ENCODE measurements at regions not wholly inside any gene's neighbourhood (a gene's known extent, or its start where the extent isn't known, plus 50 kb on each side); places are given as distances from the start of the nearest gene placed in this dataset.

DNA sequence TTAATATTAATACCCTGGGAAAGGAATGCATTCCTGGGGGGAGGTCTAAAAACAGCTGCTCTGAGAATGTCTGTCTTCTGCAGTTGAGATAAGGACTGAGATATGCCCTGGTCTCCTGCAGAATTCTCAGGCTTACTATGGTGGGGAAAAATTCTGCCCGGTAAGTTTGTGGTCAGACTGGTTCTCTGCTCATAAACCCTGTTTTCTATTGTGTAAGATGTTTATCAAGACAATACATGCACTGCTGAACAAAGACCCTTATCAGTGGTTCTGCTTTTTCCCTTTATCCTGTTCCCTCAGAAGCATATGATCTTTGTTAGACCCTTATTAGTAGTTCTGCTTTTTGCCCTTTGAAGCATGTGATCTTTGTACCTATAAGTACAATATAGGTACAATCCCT is 494.6 kb downstream of the CNTN6 start:
- Histone ChIP-seq H3K27me3 (no peaks in the 10 kb centered on the region), H3K27ac (no peak overlapping the region), H3K4me1 (no peaks in the 10 kb centered on the region), H3K36me3 (no peaks in the 10 kb centered on the region), H3K4me3 (no peak overlapping the region), H3K9me3 (no peaks in the 10 kb centered on the region)
- no peak for DNase-seq
- intact Hi-C loops (cut with DNase I): no loop called here
- TF ChIP-seq, protein P1, sequence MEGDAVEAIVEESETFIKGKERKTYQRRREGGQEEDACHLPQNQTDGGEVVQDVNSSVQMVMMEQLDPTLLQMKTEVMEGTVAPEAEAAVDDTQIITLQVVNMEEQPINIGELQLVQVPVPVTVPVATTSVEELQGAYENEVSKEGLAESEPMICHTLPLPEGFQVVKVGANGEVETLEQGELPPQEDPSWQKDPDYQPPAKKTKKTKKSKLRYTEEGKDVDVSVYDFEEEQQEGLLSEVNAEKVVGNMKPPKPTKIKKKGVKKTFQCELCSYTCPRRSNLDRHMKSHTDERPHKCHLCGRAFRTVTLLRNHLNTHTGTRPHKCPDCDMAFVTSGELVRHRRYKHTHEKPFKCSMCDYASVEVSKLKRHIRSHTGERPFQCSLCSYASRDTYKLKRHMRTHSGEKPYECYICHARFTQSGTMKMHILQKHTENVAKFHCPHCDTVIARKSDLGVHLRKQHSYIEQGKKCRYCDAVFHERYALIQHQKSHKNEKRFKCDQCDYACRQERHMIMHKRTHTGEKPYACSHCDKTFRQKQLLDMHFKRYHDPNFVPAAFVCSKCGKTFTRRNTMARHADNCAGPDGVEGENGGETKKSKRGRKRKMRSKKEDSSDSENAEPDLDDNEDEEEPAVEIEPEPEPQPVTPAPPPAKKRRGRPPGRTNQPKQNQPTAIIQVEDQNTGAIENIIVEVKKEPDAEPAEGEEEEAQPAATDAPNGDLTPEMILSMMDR (IDR thresholded peaks at IDR 0.05): no peak
- no peak for ATAC-seq
- WGBS, 2 donors: 15 to 30% methylated on average over 1 of the region's 1 CpG
- no peak for FAIRE-seq

GRCh38 chr3:1591327-1592028 is 498.7 kb downstream of the CNTN6 start:
- no peaks in the 10 kb centered on the region for H3K36me3 ChIP-seq
- 39 to 56% methylated on average over 4 of the region's 4 CpGs for WGBS, 2 donors
- no peaks in the 10 kb centered on the region for H3K4me1 ChIP-seq
- no peak for ATAC-seq
- no peak for FAIRE-seq
- DNase-seq: no peak
- TF ChIP-seq, protein P1 (IDR thresholded peaks at IDR 0.05): no peak
- no peaks in the 10 kb centered on the region for H3K27me3 ChIP-seq
- H3K9me3 ChIP-seq: no peaks in the 10 kb centered on the region
- intact Hi-C loops (cut with DNase I): no loop called here
- no peak overlapping the region for H3K27ac ChIP-seq
- no peak overlapping the region for H3K4me3 ChIP-seq

DNA sequence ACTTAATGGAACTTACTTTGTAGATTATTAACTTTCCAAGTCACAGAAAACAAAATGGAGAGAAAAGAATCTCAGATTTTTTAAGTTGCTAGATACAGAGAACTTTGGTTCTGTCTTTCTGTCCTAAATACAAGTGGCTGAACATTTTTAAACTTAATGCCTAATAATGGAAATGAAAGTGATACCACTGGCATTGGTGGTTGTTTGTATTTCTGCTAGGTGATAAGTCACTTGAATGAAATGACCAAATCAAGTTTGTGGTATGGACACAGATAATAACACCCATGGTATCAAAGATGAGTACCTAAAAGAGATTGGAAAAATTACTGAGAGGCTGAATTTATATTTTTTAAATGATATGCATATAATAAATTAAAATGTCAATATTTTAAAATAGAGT is 502.1 kb downstream of the CNTN6 start:
- H3K4me3 ChIP-seq: no peak overlapping the region
- no peaks in the 10 kb centered on the region for H3K27me3 ChIP-seq
- no peaks in the 10 kb centered on the region for H3K36me3 ChIP-seq
- FAIRE-seq: no peak
- H3K9me3 ChIP-seq: no peaks in the 10 kb centered on the region
- DNase-seq: no peak
- H3K27ac ChIP-seq: no peak overlapping the region
- H3K4me1 ChIP-seq: no peaks in the 10 kb centered on the region
- TF ChIP-seq, protein P1 (IDR thresholded peaks at IDR 0.05): no peak
- intact Hi-C loops (cut with DNase I): no loop called here
- ATAC-seq: no peak

GRCh38 chr3:1600206-1600605 is 498.5 kb upstream of the CNTN4 start:
- H3K27me3 ChIP-seq: no peaks in the 10 kb centered on the region
- no peaks in the 10 kb centered on the region for H3K9me3 ChIP-seq
- no peaks in the 10 kb centered on the region for H3K4me1 ChIP-seq
- no peak overlapping the region for H3K4me3 ChIP-seq
- WGBS, 2 donors: 67 to 78% methylated on average over 8 of the region's 8 CpGs
- H3K27ac ChIP-seq: no peak overlapping the region
- ATAC-seq (no peak), FAIRE-seq (no peak), DNase-seq (peak in 1 of 6 donors; percentile 44)
- no peaks in the 10 kb centered on the region for H3K36me3 ChIP-seq
- intact Hi-C loops (cut with DNase I): no loop called here
- TF ChIP-seq, protein P1 (IDR thresholded peaks at IDR 0.05): no peak

GRCh38 chr3:1600700-1601418 is 497.8 kb upstream of the CNTN4 start:
- peak in 1 of 6 donors; percentile 37 for DNase-seq
- intact Hi-C loops (cut with DNase I): no loop called here
- H3K36me3 ChIP-seq: no peaks in the 10 kb centered on the region
- H3K27ac ChIP-seq: no peak overlapping the region
- no peaks in the 10 kb centered on the region for H3K9me3 ChIP-seq
- TF ChIP-seq, protein P1 (IDR thresholded peaks at IDR 0.05): no peak
- no peak overlapping the region for H3K4me3 ChIP-seq
- H3K27me3 ChIP-seq: no peaks in the 10 kb centered on the region
- no peak for FAIRE-seq
- no peak for ATAC-seq
- 76 to 87% methylated on average over 22 of the region's 22 CpGs for WGBS, 2 donors
- no peaks in the 10 kb centered on the region for H3K4me1 ChIP-seq
